GM18498 (cell line): ENCODE measurements at regions not wholly inside any gene's neighbourhood (a gene's known extent, or its start where the extent isn't known, plus 50 kb on each side); places are given as distances from the start of the nearest gene placed in this dataset.
"Not testable (repeated sequence)": the region's sequence is repeated elsewhere in the genome, so short reads cannot be mapped to it uniquely, and the experiment has no call there.

ENCODE experiments used
- ATAC-seq: cut with Tn5 transposase; IDR thresholded peaks from one replicate; pipeline ENCODE4 v1.9.1; 2021; ENCODE audit warnings: mild to moderate bottlenecking, moderate library complexity; ENCODE audit not compliant: unreplicated experiment

- ATAC-seq = no peak
These were observed 50.4 kb upstream of the TRAM1L1 start for GRCh38 chr4:117135634-117136354.

GRCh38 chr4:117137145-117137544, 51.8 kb upstream of the TRAM1L1 start:
- no peak for ATAC-seq

- ATAC-seq = not testable (repeated sequence)
These were observed 53.4 kb upstream of the TRAM1L1 start for GRCh38 chr4:117138732-117139131.

GRCh38 chr4:117154251-117154650, 68.9 kb upstream of the TRAM1L1 start:
- ATAC-seq = no peak

- no peak for ATAC-seq
These were observed 71.4 kb upstream of the TRAM1L1 start for GRCh38 chr4:117156806-117157205.

GRCh38 chr4:117157360-117157759, 72.0 kb upstream of the TRAM1L1 start:
- no peak for ATAC-seq

- ATAC-seq = no peak
These were observed 77.6 kb upstream of the TRAM1L1 start for GRCh38 chr4:117162976-117163375.

- ATAC-seq = no peak
These were observed 79.0 kb upstream of the TRAM1L1 start for GRCh38 chr4:117164338-117164737.

GRCh38 chr4:117175369-117175768, 90.0 kb upstream of the TRAM1L1 start:
- not testable (repeated sequence) for ATAC-seq

- no peak for ATAC-seq
These were observed 117.9 kb upstream of the TRAM1L1 start for GRCh38 chr4:117203231-117203630.

GRCh38 chr4:117210551-117210950, 125.2 kb upstream of the TRAM1L1 start:
- no peak for ATAC-seq

GRCh38 chr4:117224256-117224655, 138.9 kb upstream of the TRAM1L1 start:
- no peak for ATAC-seq

GRCh38 chr4:117225471-117225870, 140.1 kb upstream of the TRAM1L1 start:
- ATAC-seq = no peak

GRCh38 chr4:117227925-117228324, 142.5 kb upstream of the TRAM1L1 start:
- ATAC-seq = no peak

GRCh38 chr4:117239434-117239833, 154.1 kb upstream of the TRAM1L1 start:
- no peak for ATAC-seq

- peak; percentile 96 for ATAC-seq
These were observed 164.0 kb upstream of the TRAM1L1 start for GRCh38 chr4:117249333-117249732.

- no peak for ATAC-seq
These were observed 178.7 kb upstream of the TRAM1L1 start for GRCh38 chr4:117264072-117264471.

- ATAC-seq = no peak
These were observed 181.9 kb upstream of the TRAM1L1 start for GRCh38 chr4:117267317-117267716.

- ATAC-seq = no peak
These were observed 199.4 kb upstream of the TRAM1L1 start for GRCh38 chr4:117284736-117285135.

GRCh38 chr4:117293784-117294183, 208.4 kb upstream of the TRAM1L1 start:
- no peak for ATAC-seq

- no peak for ATAC-seq
These were observed 216.8 kb upstream of the TRAM1L1 start for GRCh38 chr4:117302226-117302625.

GRCh38 chr4:117311215-117311614, 225.8 kb upstream of the TRAM1L1 start:
- ATAC-seq = no peak

GRCh38 chr4:117311989-117312388, 226.6 kb upstream of the TRAM1L1 start:
- ATAC-seq = no peak
